A549 (cell line): ENCODE measurements at regions not wholly inside any gene's neighbourhood (a gene's known extent, or its start where the extent isn't known, plus 50 kb on each side); places are given as distances from the start of the nearest gene placed in this dataset.

Experiments
- ATAC-seq, 2 experiments: fragments of 200-7000 bp in 1 of 2; fragments of >200 bp in 1 of 2; cut with Nextera tagmentation in 1 of 2; cut with Tn5 transposase in 1 of 2; 3 replicates each; pipeline versions ENCODE4 v1.8.0 to v1.9.1; 2018 to 2020; ENCODE audit warnings: mild to moderate bottlenecking in 1 of 2, moderate library complexity in 1 of 2
- CTCF ChIA-PET: fragments of 300-600 bp; sonication (Branson Sonifier 250); formaldehyde crosslinking; extraction: SDS; loops from one replicate; lab custom pipeline; 2021; ENCODE audit warnings: antibody characterized with exemption, inconsistent platforms; lab: Yijun Ruan, JAX
- POLR2A ChIA-PET: fragments of 350-600 bp; formaldehyde crosslinking; extraction: SDS; loops from one replicate; lab custom pipeline; 2021; ENCODE audit warnings: antibody characterized with exemption, inconsistent platforms; lab: Yijun Ruan, JAX
- DNase-seq, 2 experiments: peaks; one replicate each; pipeline versions ENCODE4 v3.0.0 to v3.0.0-alpha.2; 2011 to 2016; ENCODE audit warnings: low read depth in 1 of 2, low spot score in 1 of 2
- FAIRE-seq: peaks from 2 replicates; lab custom pipeline; 2011; peaks lifted over from hg19 to GRCh38; lab: Jason Lieb, UNC
- H3K27ac ChIP-seq, 2 experiments: fragments of >200 bp; sonication (Bioruptor Twin); formaldehyde crosslinking; 3 replicates each; pipeline ENCODE4 v1.5.1; 2016 to 2017
- H3K4me1 ChIP-seq: fragments of >200 bp; sonication (Bioruptor Twin); formaldehyde crosslinking; 3 replicates; pipeline ENCODE4 v1.6.1; 2016
- H3K4me2 ChIP-seq: fragments of >200 bp; sonication (Bioruptor Twin); formaldehyde crosslinking; 3 replicates; pipeline ENCODE4 v1.6.1; 2016
- H3K4me3 ChIP-seq: fragments of >200 bp; sonication (Bioruptor Twin); formaldehyde crosslinking; 3 replicates; pipeline ENCODE4 v1.5.1; 2016
- H3K9me3 ChIP-seq: fragments of >200 bp; sonication (Bioruptor Twin); formaldehyde crosslinking; 3 replicates; pipeline ENCODE4 v1.6.1; 2016
- BCL3 ChIP-seq: fragments of >200 bp; sonication (Bioruptor Twin); formaldehyde crosslinking; IDR thresholded peaks from 3 replicates; pipeline ENCODE4 v1.6.1; 2016
- CBX8 ChIP-seq: fragments of 200-600 bp; sonication (generic); IDR thresholded peaks from 2 replicates; pipeline ENCODE4 v1.6.1; 2016
- CEBPB ChIP-seq, 2 experiments: fragments of >200 bp in 1 of 2; sonication (Bioruptor Twin) in 1 of 2; formaldehyde crosslinking in 1 of 2; IDR thresholded peaks; 2 replicates each; pipeline ENCODE4 v1.6.1; 2012 to 2016
- EHF ChIP-seq: fragments of 250-450 bp; sonication (Bioruptor Pico); IDR thresholded peaks from 2 replicates; pipeline ENCODE4 v1.5.0; 2020; ENCODE audit warnings: mild to moderate bottlenecking
- EP300 ChIP-seq, 2 experiments: fragments of >200 bp; sonication (Bioruptor Twin); formaldehyde crosslinking; IDR thresholded peaks; 2 replicates in 1 of 2; 3 replicates in 1 of 2; pipeline ENCODE4 v1.6.1; 2016 to 2017
- ESRRA ChIP-seq: fragments of 150-350 bp; IDR thresholded peaks from 2 replicates; pipeline ENCODE4 v1.6.1; 2014; ENCODE audit warnings: mild to moderate bottlenecking, low read length, borderline replicate concordance
- FOSB ChIP-seq: fragments of 250-450 bp; sonication (Bioruptor Pico); IDR thresholded peaks from 2 replicates; pipeline ENCODE4 v1.5.0; 2020; ENCODE audit warnings: mild to moderate bottlenecking, moderate library complexity
- FOSL2 ChIP-seq, 2 experiments: fragments of 450-650 bp in 1 of 2; fragments of >200 bp in 1 of 2; sonication (Bioruptor Twin) in 1 of 2; formaldehyde crosslinking; IDR thresholded peaks; 2 replicates each; pipeline versions ENCODE4 v1.5.0 to v1.6.1; 2016 to 2020; ENCODE audit warnings: mild to moderate bottlenecking in 1 of 2, moderate library complexity in 1 of 2
- FOXS1 ChIP-seq: fragments of 250-450 bp; sonication (Bioruptor Pico); IDR thresholded peaks from 2 replicates; pipeline ENCODE4 v1.5.0; 2020; ENCODE audit warnings: mild to moderate bottlenecking, moderate library complexity
- GATA3 ChIP-seq: IDR thresholded peaks from 2 replicates; pipeline ENCODE4 v1.6.1; 2012; ENCODE audit warnings: borderline replicate concordance
- HDAC2 ChIP-seq: fragments of 200-600 bp; sonication (generic); IDR thresholded peaks from 2 replicates; pipeline ENCODE4 v1.6.1; 2016
- HOXB13 ChIP-seq: fragments of 250-450 bp; sonication (Bioruptor Pico); IDR thresholded peaks from 2 replicates; pipeline ENCODE4 v1.5.0; 2020; ENCODE audit warnings: low read depth, mild to moderate bottlenecking, moderate library complexity
- HOXB5 ChIP-seq: fragments of 250-450 bp; sonication (Bioruptor Pico); IDR thresholded peaks from 2 replicates; pipeline ENCODE4 v1.5.0; 2020; ENCODE audit warnings: mild to moderate bottlenecking, moderate library complexity
- JUNB ChIP-seq: fragments of >200 bp; sonication (Bioruptor Twin); formaldehyde crosslinking; IDR thresholded peaks from 2 replicates; pipeline ENCODE4 v1.6.1; 2016
- MAX ChIP-seq: IDR thresholded peaks from 2 replicates; pipeline ENCODE4 v1.6.1; 2012
- MAZ ChIP-seq: fragments of 150-350 bp; IDR thresholded peaks from 2 replicates; pipeline ENCODE4 v1.6.1; 2014; ENCODE audit warnings: antibody characterized with exemption, low read depth, low read length, borderline replicate concordance
- NFE2L2 ChIP-seq: fragments of 150-350 bp; conservative IDR thresholded peaks from 2 replicates; pipeline ENCODE4 v1.6.1; 2014; ENCODE audit warnings: low read length
- NR3C1 ChIP-seq: fragments of >200 bp; sonication (Bioruptor Twin); formaldehyde crosslinking; IDR thresholded peaks from 3 replicates; pipeline ENCODE4 v1.6.1; 2017
- POLR2A ChIP-seq: IDR thresholded peaks from 2 replicates; pipeline ENCODE4 v1.6.1; 2012; ENCODE audit warnings: mild to moderate bottlenecking, low read length
- POLR2AphosphoS2 ChIP-seq: conservative IDR thresholded peaks from 2 replicates; pipeline ENCODE4 v1.6.1; 2012; ENCODE audit warnings: low read length, improper control_type of control experiment, inconsistent platforms
- RARB ChIP-seq: fragments of 250-450 bp; sonication (Bioruptor Pico); IDR thresholded peaks from 2 replicates; pipeline ENCODE4 v1.8.0; 2021; ENCODE audit warnings: mild to moderate bottlenecking, moderate library complexity
- RFX5 ChIP-seq: fragments of 450-650 bp; IDR thresholded peaks from 2 replicates; pipeline ENCODE4 v1.7.1; 2014; ENCODE audit warnings: antibody characterized with exemption, mild to moderate bottlenecking, moderate library complexity
- SREBF2 ChIP-seq: fragments of 450-650 bp; IDR thresholded peaks from 2 replicates; pipeline ENCODE4 v1.6.1; 2014; ENCODE audit warnings: mild to moderate bottlenecking, moderate library complexity
- TP53 ChIP-seq: fragments of 250-450 bp; sonication (Bioruptor Pico); IDR thresholded peaks from 2 replicates; pipeline ENCODE4 v1.5.0; 2021; ENCODE audit warnings: mild to moderate bottlenecking, moderate library complexity
- ZC3H11A ChIP-seq: fragments of 450-650 bp; IDR thresholded peaks from 2 replicates; pipeline ENCODE4 v1.6.1; 2014; ENCODE audit warnings: antibody characterized with exemption, mild to moderate bottlenecking
- ZSCAN20 ChIP-seq: fragments of 250-450 bp; sonication (Bioruptor Pico); IDR thresholded peaks from 2 replicates; pipeline ENCODE4 v1.8.0; 2022; ENCODE audit warnings: mild to moderate bottlenecking, moderate library complexity
- WGBS: methylation state at CpG from one replicate; pipeline ENCODE4 v1.1.6; 2017; ENCODE audit errors: missing lambda C conversion rate; 5-methylcytosine and 5-hydroxymethylcytosine counted together
- TF ChIP-seq, protein P1 (sequence below): IDR thresholded peaks from 2 replicates; pipeline ENCODE4 v1.6.1; 2012; ENCODE audit warnings: low read depth, borderline replicate concordance
- TF ChIP-seq, protein P2 (sequence below): fragments of 150-350 bp; IDR thresholded peaks from 2 replicates; pipeline ENCODE4 v1.6.1; 2014; ENCODE audit warnings: low read depth, mild to moderate bottlenecking, low read length
- TF ChIP-seq, protein P3 (sequence below): fragments of >200 bp; sonication (Bioruptor Twin); formaldehyde crosslinking; IDR thresholded peaks from 2 replicates; pipeline ENCODE4 v1.6.1; 2016
- TF ChIP-seq, protein P4 (sequence below): IDR thresholded peaks from 2 replicates; pipeline ENCODE4 v1.6.1; 2012

DNA sequence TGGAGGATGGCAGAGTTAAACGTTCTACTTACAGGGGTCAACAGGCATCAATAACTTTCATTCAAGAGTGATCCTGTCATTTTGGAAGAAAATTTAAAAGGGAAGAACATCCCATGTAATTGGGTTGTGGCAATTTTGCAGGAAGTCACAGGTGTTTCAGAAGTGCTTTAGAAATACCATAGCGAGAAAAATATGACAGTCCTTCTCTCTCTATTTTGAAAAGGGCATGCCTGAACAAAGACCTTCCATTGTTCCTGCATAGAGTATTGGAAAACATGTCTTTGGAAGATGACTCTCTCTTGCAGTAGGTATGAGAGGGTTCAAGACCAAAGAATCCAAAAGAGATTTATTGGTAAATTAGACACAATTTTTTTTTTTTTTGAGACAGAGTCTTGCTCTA, 81.8 kb upstream of the SERTAD2 start:
- Histone ChIP-seq H3K27ac (no peak overlapping the region), H3K4me3 (no peak overlapping the region), H3K4me2 (no peak overlapping the region), H3K4me1 (peaks cover 5% of the 10 kb centered on the region; the same call in 1 of the 3 replicates), H3K9me3 (no peaks in the 10 kb centered on the region)
- 60% methylated on average over 2 of the region's 2 CpGs for WGBS
- CTCF ChIA-PET: interaction anchor here (1.3 to 6.8 kb wide), 2 partner anchors 15 kb away, joined by 4 to 29 read pairs; no protein-coding TSS in a partner anchor
- FAIRE-seq (no peak), ATAC-seq (no peak), DNase-seq (no peak)
- TF ChIP-seq NFE2L2 (no peak), RFX5 (no peak), RARB (no peak), HOXB5 (CRISPR knock-in tag) (no peak), EHF (CRISPR knock-in tag) (no peak), TP53 (no peak), SREBF2 (no peak), FOXS1 (CRISPR knock-in tag) (no peak), CEBPB (IDR thresholded peaks at IDR 0.05) (no peak), NR3C1 (no peak), POLR2A (no peak), ZC3H11A (no peak), MAZ (no peak), ESRRA (no peak), JUNB (no peak), FOSL2 (IDR thresholded peaks at IDR 0.05) (no peak), FOSL2 (CRISPR knock-in tag; IDR thresholded peaks at IDR 0.05) (no peak), EP300 (IDR thresholded peaks at IDR 0.05) (no peak), HOXB13 (CRISPR knock-in tag) (no peak)
- TF ChIP-seq, protein P1, sequence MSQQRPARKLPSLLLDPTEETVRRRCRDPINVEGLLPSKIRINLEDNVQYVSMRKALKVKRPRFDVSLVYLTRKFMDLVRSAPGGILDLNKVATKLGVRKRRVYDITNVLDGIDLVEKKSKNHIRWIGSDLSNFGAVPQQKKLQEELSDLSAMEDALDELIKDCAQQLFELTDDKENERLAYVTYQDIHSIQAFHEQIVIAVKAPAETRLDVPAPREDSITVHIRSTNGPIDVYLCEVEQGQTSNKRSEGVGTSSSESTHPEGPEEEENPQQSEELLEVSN: no peak
- POLR2A ChIA-PET: no interaction called here

GRCh38 chr2:64737547-64737946, 83.8 kb upstream of the SERTAD2 start:
- TF ChIP-seq GATA3 (no peak), HDAC2 (no peak), HOXB5 (CRISPR knock-in tag) (no peak), HOXB13 (CRISPR knock-in tag) (no peak), POLR2AphosphoS2 (no peak), MAX (no peak), BCL3 (no peak), FOSB (CRISPR knock-in tag) (no peak), POLR2A (no peak), CBX8 (no peak), RFX5 (no peak), ZSCAN20 (CRISPR knock-in tag) (no peak)
- TF ChIP-seq, protein P2, sequence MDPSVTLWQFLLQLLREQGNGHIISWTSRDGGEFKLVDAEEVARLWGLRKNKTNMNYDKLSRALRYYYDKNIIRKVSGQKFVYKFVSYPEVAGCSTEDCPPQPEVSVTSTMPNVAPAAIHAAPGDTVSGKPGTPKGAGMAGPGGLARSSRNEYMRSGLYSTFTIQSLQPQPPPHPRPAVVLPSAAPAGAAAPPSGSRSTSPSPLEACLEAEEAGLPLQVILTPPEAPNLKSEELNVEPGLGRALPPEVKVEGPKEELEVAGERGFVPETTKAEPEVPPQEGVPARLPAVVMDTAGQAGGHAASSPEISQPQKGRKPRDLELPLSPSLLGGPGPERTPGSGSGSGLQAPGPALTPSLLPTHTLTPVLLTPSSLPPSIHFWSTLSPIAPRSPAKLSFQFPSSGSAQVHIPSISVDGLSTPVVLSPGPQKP: no peak
- TF ChIP-seq, protein P3, sequence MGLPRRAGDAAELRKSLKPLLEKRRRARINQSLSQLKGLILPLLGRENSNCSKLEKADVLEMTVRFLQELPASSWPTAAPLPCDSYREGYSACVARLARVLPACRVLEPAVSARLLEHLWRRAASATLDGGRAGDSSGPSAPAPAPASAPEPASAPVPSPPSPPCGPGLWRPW: no peak
- TF ChIP-seq, protein P4, sequence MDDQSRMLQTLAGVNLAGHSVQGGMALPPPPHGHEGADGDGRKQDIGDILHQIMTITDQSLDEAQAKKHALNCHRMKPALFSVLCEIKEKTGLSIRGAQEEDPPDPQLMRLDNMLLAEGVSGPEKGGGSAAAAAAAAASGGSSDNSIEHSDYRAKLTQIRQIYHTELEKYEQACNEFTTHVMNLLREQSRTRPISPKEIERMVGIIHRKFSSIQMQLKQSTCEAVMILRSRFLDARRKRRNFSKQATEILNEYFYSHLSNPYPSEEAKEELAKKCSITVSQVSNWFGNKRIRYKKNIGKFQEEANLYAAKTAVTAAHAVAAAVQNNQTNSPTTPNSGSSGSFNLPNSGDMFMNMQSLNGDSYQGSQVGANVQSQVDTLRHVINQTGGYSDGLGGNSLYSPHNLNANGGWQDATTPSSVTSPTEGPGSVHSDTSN: no peak
- TF ChIP-seq, all 56 proteins: peak for 0
- Histone ChIP-seq H3K27ac (no peak overlapping the region), H3K4me3 (no peak overlapping the region), H3K9me3 (no peaks in the 10 kb centered on the region), H3K4me1 (no peaks in the 10 kb centered on the region), H3K4me2 (no peak overlapping the region)
- DNase-seq (no peak), FAIRE-seq (no peak), ATAC-seq (no peak)
- ChIA-PET POLR2A (interaction anchor here (1.4 kb wide), 1 partner anchor 13 kb away, joined by 4 read pairs; no protein-coding TSS in a partner anchor), CTCF (interaction anchor here (0.9 to 6.8 kb wide), 3 partner anchors 9 to 91 kb away, joined by 3 to 29 read pairs (median 5); no protein-coding TSS in a partner anchor)
